ENCODE measurements at regions not wholly inside any gene's neighbourhood (a gene's known extent, or its start where the extent isn't known, plus 50 kb on each side); places are given as distances from the start of the nearest gene placed in this dataset.

- no peak for DNase-seq (ENCODE audit: low spot score)
Measured at GRCh38 chr14:85198001-85198400, 331.9 kb upstream of the FLRT2 start.

- DNase-seq (ENCODE audit: low spot score) = no peak
Measured at GRCh38 chr14:85205875-85206274, 324.1 kb upstream of the FLRT2 start.

- DNase-seq (ENCODE audit: low spot score) = no peak
Measured at GRCh38 chr14:85214471-85214870, 315.5 kb upstream of the FLRT2 start.

- DNase-seq (ENCODE audit: low spot score) = no peak
Measured at GRCh38 chr14:85217412-85217811, 312.5 kb upstream of the FLRT2 start.

GRCh38 chr14:85218982-85219381 lies 311.0 kb upstream of the FLRT2 start:
- DNase-seq (ENCODE audit: low spot score) = no peak

GRCh38 chr14:85221832-85222231 lies 308.1 kb upstream of the FLRT2 start:
- no peak for DNase-seq (ENCODE audit: low spot score)

- no peak for DNase-seq (ENCODE audit: low spot score)
Measured at GRCh38 chr14:85222341-85222740, 307.6 kb upstream of the FLRT2 start.

- DNase-seq (ENCODE audit: low spot score) = no peak
Measured at GRCh38 chr14:85223667-85224066, 306.3 kb upstream of the FLRT2 start.

- no peak for DNase-seq (ENCODE audit: low spot score)
Measured at GRCh38 chr14:85224241-85224640, 305.7 kb upstream of the FLRT2 start.

- no peak for DNase-seq (ENCODE audit: low spot score)
Measured at GRCh38 chr14:85233756-85234155, 296.2 kb upstream of the FLRT2 start.

- no peak for DNase-seq (ENCODE audit: low spot score)
Measured at GRCh38 chr14:85234156-85235025, 295.6 kb upstream of the FLRT2 start.

GRCh38 chr14:85235868-85236267 lies 294.1 kb upstream of the FLRT2 start:
- DNase-seq (ENCODE audit: low spot score) = no peak

- no peak for DNase-seq (ENCODE audit: low spot score)
Measured at GRCh38 chr14:85236296-85236695, 293.6 kb upstream of the FLRT2 start.

- DNase-seq (ENCODE audit: low spot score) = no peak
Measured at GRCh38 chr14:85239791-85240190, 290.2 kb upstream of the FLRT2 start.

GRCh38 chr14:85241022-85241855 lies 288.7 kb upstream of the FLRT2 start:
- DNase-seq (ENCODE audit: low spot score) = no peak

GRCh38 chr14:85242666-85243065 lies 287.3 kb upstream of the FLRT2 start:
- no peak for DNase-seq (ENCODE audit: low spot score)

- no peak for DNase-seq (ENCODE audit: low spot score)
Measured at GRCh38 chr14:85243321-85243720, 286.6 kb upstream of the FLRT2 start.

GRCh38 chr14:85247071-85247470 lies 282.9 kb upstream of the FLRT2 start:
- DNase-seq (ENCODE audit: low spot score) = no peak

- DNase-seq (ENCODE audit: low spot score) = no peak
Measured at GRCh38 chr14:85248881-85249635, 280.9 kb upstream of the FLRT2 start.

GRCh38 chr14:85250414-85251189 lies 279.3 kb upstream of the FLRT2 start:
- no peak for DNase-seq (ENCODE audit: low spot score)

- DNase-seq (ENCODE audit: low spot score) = no peak
Measured at GRCh38 chr14:85252011-85252410, 277.9 kb upstream of the FLRT2 start.
